GM23338 (cell line): ENCODE measurements at regions not wholly inside any gene's neighbourhood (a gene's known extent, or its start where the extent isn't known, plus 50 kb on each side); places are given as distances from the start of the nearest gene placed in this dataset.

Experiments
- ATAC-seq: fragments of 200-7000 bp; cut with Tn5 transposase; 3 replicates; pipeline ENCODE4 v1.9.1; 2020
- DNase-seq: peaks from one replicate; pipeline ENCODE4 v3.0.0-alpha.2; 2015; ENCODE audit warnings: low spot score
- H2AFZ ChIP-seq: fragments of 200-600 bp; sonication (generic); 2 replicates; pipeline ENCODE4 v1.8.0; 2016; ENCODE audit warnings: antibody characterized with exemption, mild to moderate bottlenecking, moderate library complexity
- H3F3A ChIP-seq: fragments of 200-600 bp; sonication (generic); replicated peaks from 2 replicates; pipeline ENCODE4 v1.8.0; 2017; ENCODE audit warnings: antibody characterized with exemption, mixed run types, low read depth
- H3K27ac ChIP-seq: fragments of 200-600 bp; sonication (generic); 2 replicates; pipeline ENCODE4 v1.6.1; 2016; ENCODE audit warnings: low read depth
- H3K27me3 ChIP-seq: fragments of 200-600 bp; sonication (generic); 2 replicates; pipeline ENCODE4 v1.8.0; 2016; ENCODE audit warnings: mild to moderate bottlenecking, mixed run types, moderate library complexity; ENCODE audit not compliant: insufficient read depth
- H3K36me3 ChIP-seq: fragments of 200-600 bp; sonication (generic); 2 replicates; pipeline ENCODE4 v1.8.0; 2016; ENCODE audit warnings: mild to moderate bottlenecking; ENCODE audit not compliant: insufficient read depth
- H3K4me1 ChIP-seq: fragments of 200-600 bp; sonication (generic); 2 replicates; pipeline ENCODE4 v1.8.0; 2016; ENCODE audit warnings: mild to moderate bottlenecking, moderate library complexity; ENCODE audit not compliant: insufficient read depth
- H3K4me2 ChIP-seq: fragments of 200-600 bp; sonication (generic); 2 replicates; pipeline ENCODE4 v1.7.1; 2017; ENCODE audit warnings: mixed run types
- H3K4me3 ChIP-seq: fragments of 200-600 bp; sonication (generic); 2 replicates; pipeline ENCODE4 v1.6.1; 2016; ENCODE audit warnings: mixed run types
- H3K79me2 ChIP-seq: fragments of 200-600 bp; sonication (generic); replicated peaks from 2 replicates; pipeline ENCODE4 v1.8.0; 2017; ENCODE audit warnings: mild to moderate bottlenecking; ENCODE audit not compliant: insufficient read depth
- H3K9me2 ChIP-seq: fragments of 200-600 bp; sonication (generic); 2 replicates; pipeline ENCODE4 v1.8.0; 2017; ENCODE audit not compliant: insufficient read depth
- H4K20me1 ChIP-seq: fragments of 200-600 bp; sonication (generic); replicated peaks from 2 replicates; pipeline ENCODE4 v1.8.0; 2017; ENCODE audit warnings: mild to moderate bottlenecking; ENCODE audit not compliant: insufficient read depth
- H3K27ac Mint-ChIP-seq: 2 replicates; pipeline ENCODE4 v1.8.0; 2020; ENCODE audit warnings: inconsistent platforms, mild to moderate bottlenecking, moderate library complexity, mixed read lengths
- H3K27me3 Mint-ChIP-seq: 3 replicates; pipeline ENCODE4 v1.8.0; 2022; ENCODE audit warnings: low read depth, mild to moderate bottlenecking, moderate library complexity, mixed read lengths, inconsistent platforms; ENCODE audit not compliant: insufficient read depth, poor library complexity
- H3K36me3 Mint-ChIP-seq: 3 replicates; pipeline ENCODE4 v1.8.0; 2021; ENCODE audit warnings: low read depth, mild to moderate bottlenecking, inconsistent platforms, moderate library complexity, mixed read lengths
- H3K4me1 Mint-ChIP-seq: 3 replicates; pipeline ENCODE4 v1.8.0; 2020; ENCODE audit warnings: mild to moderate bottlenecking, inconsistent platforms, mixed read lengths
- H3K4me3 Mint-ChIP-seq: 3 replicates; pipeline ENCODE4 v1.8.0; 2021; ENCODE audit warnings: moderate library complexity, mild to moderate bottlenecking, inconsistent platforms, mixed read lengths
- H3K9me3 Mint-ChIP-seq: 3 replicates; pipeline ENCODE4 v1.8.0; 2020; ENCODE audit warnings: moderate library complexity, mild to moderate bottlenecking, inconsistent platforms, mixed read lengths
- CREB1 ChIP-seq: fragments of 250-450 bp; sonication (Bioruptor Pico); IDR thresholded peaks from 2 replicates; pipeline ENCODE4 v1.5.0; 2020; ENCODE audit warnings: low read depth, mild to moderate bottlenecking, moderate library complexity
- CTCF ChIP-seq, 2 experiments: fragments of 200-600 bp in 1 of 2; sonication (generic) in 1 of 2; conservative IDR thresholded peaks; 2 replicates each; pipeline versions ENCODE4 v1.5.1 to v1.6.1; 2016 to 2017; ENCODE audit warnings: antibody characterized with exemption in 2 of 2, low read depth in 2 of 2, mild to moderate bottlenecking in 2 of 2, moderate library complexity in 1 of 2
- ETS1 ChIP-seq: IDR thresholded peaks from 2 replicates; pipeline ENCODE4 v1.6.1; 2016; ENCODE audit warnings: antibody characterized with exemption
- EZH2 ChIP-seq: fragments of 200-600 bp; sonication (generic); IDR thresholded peaks from one replicate; pipeline ENCODE4 v1.8.0; 2017; ENCODE audit warnings: antibody characterized with exemption, mild to moderate bottlenecking, low read depth; ENCODE audit not compliant: unreplicated experiment
- EZH2phosphoT487 ChIP-seq: fragments of 200-600 bp; sonication (generic); IDR thresholded peaks from one replicate; pipeline ENCODE4 v1.8.1; 2018; ENCODE audit warnings: antibody characterized with exemption; ENCODE audit not compliant: unreplicated experiment
- JUNB ChIP-seq: IDR thresholded peaks from one replicate; pipeline ENCODE4 v1.6.1; 2016; ENCODE audit warnings: antibody characterized with exemption; ENCODE audit not compliant: unreplicated experiment
- NANOG ChIP-seq: IDR thresholded peaks from 2 replicates; pipeline ENCODE4 v1.6.1; 2016; ENCODE audit warnings: antibody characterized with exemption, borderline replicate concordance
- STAT1 ChIP-seq: IDR thresholded peaks from one replicate; pipeline ENCODE4 v1.6.1; 2016; ENCODE audit warnings: antibody characterized with exemption; ENCODE audit not compliant: unreplicated experiment
- ZNF114 ChIP-seq: fragments of 250-450 bp; sonication (Bioruptor Pico); IDR thresholded peaks from 2 replicates; pipeline ENCODE4 v1.5.0; 2020; ENCODE audit warnings: mild to moderate bottlenecking, moderate library complexity
- ZNF331 ChIP-seq: fragments of 250-450 bp; sonication (Bioruptor Pico); IDR thresholded peaks from 2 replicates; pipeline ENCODE4 v1.5.0; 2020; ENCODE audit warnings: low read depth, mild to moderate bottlenecking, moderate library complexity
- ZNF462 ChIP-seq: fragments of 250-450 bp; sonication (Bioruptor Pico); IDR thresholded peaks from 2 replicates; pipeline ENCODE4 v1.5.0; 2020; ENCODE audit warnings: mild to moderate bottlenecking, moderate library complexity

GRCh38 chr17:77501751-77502625, 361.2 kb downstream of the SEC14L1 start (continued):
- TF ChIP-seq ETS1: no peak
- TF ChIP-seq CREB1 (CRISPR knock-in tag): no peak

- H3K4me3 Mint-ChIP-seq: no peak overlapping the region
- H3K36me3 Mint-ChIP-seq: peaks cover 32% of the 10 kb centered on the region
- no peaks in the 10 kb centered on the region for H3K9me2 ChIP-seq
- no peaks in the 10 kb centered on the region for H3K79me2 ChIP-seq
- no peak overlapping the region for H3K27ac ChIP-seq
- H3F3A ChIP-seq: no peaks in the 10 kb centered on the region
- DNase-seq (no peak), ATAC-seq (no peak)
- no peak overlapping the region for H3K27ac Mint-ChIP-seq
- H3K27me3 ChIP-seq: no peaks in the 10 kb centered on the region
- H3K4me3 ChIP-seq: no peak overlapping the region
- H3K4me1 Mint-ChIP-seq: peaks cover 22% of the 10 kb centered on the region
- H4K20me1 ChIP-seq: no peaks in the 10 kb centered on the region
- peaks cover 3% of the 10 kb centered on the region; the same call in 1 of the 2 replicates for H3K36me3 ChIP-seq
- no peak overlapping the region for H2AFZ ChIP-seq
- H3K9me3 Mint-ChIP-seq: peaks cover 5% of the 10 kb centered on the region; the same call in 2 of the 3 replicates
- peaks cover 27% of the 10 kb centered on the region for H3K27me3 Mint-ChIP-seq
- H3K4me2 ChIP-seq: no peak overlapping the region
- peaks cover 13% of the 10 kb centered on the region for H3K4me1 ChIP-seq
- TF ChIP-seq ZNF462: no peak
- no peak for TF ChIP-seq ZNF331 (CRISPR knock-in tag)
- TF ChIP-seq EZH2: no peak
- TF ChIP-seq NANOG: no peak
- no peak for TF ChIP-seq ETS1
- no peak for TF ChIP-seq STAT1
- no peak for TF ChIP-seq CTCF (conservative IDR thresholded peaks at IDR 0.05; ENCODE audit: low read depth in 2 of 2)
- no peak for TF ChIP-seq EZH2phosphoT487
- TF ChIP-seq ZNF114: no peak
- no peak for TF ChIP-seq CREB1 (CRISPR knock-in tag)
- no peak for TF ChIP-seq JUNB
Measured at GRCh38 chr17:77502626-77503292, 362.0 kb downstream of the SEC14L1 start.
